Midbrain (tissue), 1 donor: ENCODE measurements at regions not wholly inside any gene's neighbourhood (a gene's known extent, or its start where the extent isn't known, plus 50 kb on each side); places are given as distances from the start of the nearest gene placed in this dataset.

Source experiments
- DNase-seq: peaks from one replicate; lab custom pipeline; 2025; lab: John Stamatoyannopoulos, UW

DNA sequence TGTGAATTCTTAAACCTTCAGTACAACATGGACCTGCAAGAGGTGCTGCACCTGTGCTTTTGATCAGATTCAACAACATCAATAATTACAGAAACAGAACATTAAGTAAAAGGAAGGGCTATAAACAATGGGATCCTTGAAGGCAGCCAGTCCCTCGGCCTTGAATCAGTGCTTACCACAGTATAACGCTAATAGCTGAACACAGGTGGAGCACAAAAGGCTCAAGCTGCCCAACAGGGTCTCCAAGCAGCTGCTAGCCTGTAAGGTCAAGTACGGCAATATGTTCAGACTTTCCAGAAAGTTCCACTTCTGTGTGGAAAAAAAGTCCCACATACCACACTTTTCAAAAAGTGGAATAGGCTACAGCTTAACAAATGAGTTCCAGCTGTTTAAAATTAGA, 61.9 kb upstream of the ITGA1 start:
- no peak for DNase-seq

- DNase-seq: no peak
Observed at GRCh38 chr5:52727020-52727419, 60.7 kb upstream of the ITGA1 start.

DNA sequence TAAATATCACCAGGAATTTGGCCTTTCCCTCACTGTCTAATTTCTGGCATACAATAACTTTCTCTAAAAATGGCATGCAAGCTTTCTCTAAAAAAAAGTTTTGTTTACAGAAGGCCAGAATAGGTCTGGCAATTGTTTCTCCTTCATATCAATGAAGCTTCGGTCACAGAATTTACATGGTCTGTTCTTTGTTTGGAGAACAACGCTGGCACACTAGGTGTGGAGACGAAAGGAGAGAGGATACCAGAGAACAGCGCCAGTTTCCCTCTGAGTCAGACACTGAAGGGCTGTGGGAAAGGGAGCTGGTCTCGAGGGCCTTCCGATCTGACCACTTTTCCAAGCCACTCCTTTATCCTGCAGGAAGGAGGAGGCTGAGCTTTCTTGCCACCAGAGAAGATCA, 60.1 kb upstream of the ITGA1 start:
- DNase-seq: no peak

GRCh38 chr5:52728224-52728623, 59.5 kb upstream of the ITGA1 start:
- DNase-seq: no peak

GRCh38 chr5:52728686-52729085, 59.0 kb upstream of the ITGA1 start:
- DNase-seq: no peak

DNA sequence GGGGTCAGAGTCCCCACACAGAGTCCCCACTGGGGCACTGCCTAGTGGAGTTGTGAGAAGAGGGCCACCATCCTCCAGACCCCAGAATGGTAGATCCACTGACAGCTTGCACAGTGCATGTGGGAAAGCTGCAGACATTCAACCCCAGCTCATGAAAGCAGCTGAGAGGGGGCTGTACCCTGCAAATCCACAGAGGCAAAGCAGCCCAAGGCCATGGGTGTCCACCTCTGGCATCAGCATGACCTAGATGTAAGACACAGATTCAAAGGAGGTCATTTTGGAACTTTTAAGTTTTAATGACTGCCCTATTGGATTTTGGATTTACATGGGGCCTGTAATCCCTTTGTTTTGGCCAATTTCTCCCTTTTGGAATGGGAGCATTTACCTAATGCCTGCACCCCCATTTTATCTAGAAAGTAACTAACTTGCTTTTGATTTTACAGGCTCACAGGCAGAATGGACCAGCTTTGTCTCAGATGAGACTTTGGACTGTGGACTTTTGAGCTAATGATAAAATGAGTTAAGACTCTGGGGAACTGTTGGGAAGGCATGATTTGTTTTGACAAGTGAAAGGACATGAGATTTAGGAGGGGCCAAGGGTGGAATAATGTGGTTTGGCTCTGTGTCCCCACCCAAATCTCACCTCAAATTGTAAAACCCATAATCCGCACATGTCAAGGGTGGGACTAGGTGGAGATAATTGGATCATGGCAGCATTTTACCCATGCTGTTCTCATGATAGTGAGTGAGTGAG, 56.3 kb upstream of the ITGA1 start:
- no peak for DNase-seq

DNA sequence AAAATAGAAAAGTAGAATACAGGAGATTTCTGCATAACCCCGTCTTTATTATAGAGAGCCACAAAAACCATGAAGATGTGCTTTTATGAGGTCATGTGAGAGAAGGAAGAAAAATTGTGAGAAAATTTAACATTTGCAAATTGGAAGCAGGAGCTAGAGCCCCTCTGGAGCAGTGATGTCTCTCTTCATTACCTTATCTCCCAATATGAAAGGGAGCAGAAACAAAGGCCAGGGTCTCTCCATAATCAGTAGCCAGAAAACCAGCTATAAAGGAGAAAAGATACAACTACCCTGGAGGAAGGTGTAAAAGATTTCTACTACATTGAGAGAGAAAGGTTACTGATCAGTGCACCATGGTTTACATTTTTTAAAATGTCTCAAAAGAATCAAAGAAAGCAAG, 53.2 kb upstream of the ITGA1 start:
- DNase-seq: no peak

DNA sequence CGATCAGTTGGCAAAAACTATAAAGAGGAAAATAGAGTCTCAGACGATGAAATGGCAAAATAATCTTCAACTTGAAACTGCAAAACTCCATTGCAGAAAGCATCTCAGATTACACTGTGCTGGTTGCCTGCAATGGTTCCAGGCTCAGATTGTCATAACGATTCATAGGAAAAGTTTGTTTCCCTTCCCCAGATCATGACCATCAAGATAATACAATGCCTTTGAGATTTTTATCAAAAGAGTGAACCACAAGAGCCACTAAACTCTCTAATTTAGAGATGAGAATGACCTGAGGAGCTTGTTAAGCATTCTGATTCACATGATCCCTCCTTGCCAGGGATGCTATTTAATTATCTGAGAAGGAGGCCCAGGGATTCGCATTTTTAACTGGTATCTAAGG, 52.6 kb upstream of the ITGA1 start:
- no peak for DNase-seq
